ENCODE measurements at regions not wholly inside any gene's neighbourhood (a gene's known extent, or its start where the extent isn't known, plus 50 kb on each side); places are given as distances from the start of the nearest gene placed in this dataset.

DNA sequence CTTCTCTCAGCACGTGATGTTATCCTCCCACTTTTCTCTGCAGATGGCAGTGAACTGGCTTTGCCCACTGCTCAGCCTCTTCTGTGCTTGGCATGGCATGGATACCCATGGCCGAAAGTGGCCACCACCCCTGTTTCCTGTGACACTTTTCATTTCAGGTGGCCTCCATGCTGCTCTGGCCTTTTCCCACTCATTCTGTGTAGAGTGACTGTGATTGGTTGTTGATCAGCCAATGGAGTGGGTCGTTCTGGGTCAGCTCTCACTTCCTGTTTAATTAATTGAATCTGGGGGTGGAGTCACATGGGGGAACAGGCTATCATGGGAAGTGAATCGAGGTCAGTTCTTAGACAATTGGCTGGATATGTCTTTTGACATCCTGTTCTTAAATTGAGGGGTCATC, 350.1 kb upstream of the EEF2KMT start:
- TF ChIP-seq, protein P1, sequence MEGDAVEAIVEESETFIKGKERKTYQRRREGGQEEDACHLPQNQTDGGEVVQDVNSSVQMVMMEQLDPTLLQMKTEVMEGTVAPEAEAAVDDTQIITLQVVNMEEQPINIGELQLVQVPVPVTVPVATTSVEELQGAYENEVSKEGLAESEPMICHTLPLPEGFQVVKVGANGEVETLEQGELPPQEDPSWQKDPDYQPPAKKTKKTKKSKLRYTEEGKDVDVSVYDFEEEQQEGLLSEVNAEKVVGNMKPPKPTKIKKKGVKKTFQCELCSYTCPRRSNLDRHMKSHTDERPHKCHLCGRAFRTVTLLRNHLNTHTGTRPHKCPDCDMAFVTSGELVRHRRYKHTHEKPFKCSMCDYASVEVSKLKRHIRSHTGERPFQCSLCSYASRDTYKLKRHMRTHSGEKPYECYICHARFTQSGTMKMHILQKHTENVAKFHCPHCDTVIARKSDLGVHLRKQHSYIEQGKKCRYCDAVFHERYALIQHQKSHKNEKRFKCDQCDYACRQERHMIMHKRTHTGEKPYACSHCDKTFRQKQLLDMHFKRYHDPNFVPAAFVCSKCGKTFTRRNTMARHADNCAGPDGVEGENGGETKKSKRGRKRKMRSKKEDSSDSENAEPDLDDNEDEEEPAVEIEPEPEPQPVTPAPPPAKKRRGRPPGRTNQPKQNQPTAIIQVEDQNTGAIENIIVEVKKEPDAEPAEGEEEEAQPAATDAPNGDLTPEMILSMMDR (tag by site-specific recombination; IDR thresholded peaks at IDR 0.05), result no peak
- TF ChIP-seq ZNF324 (tag by site-specific recombination; IDR thresholded peaks at IDR 0.05) (no peak), ZNF48 (tag by site-specific recombination; IDR thresholded peaks at IDR 0.05) (no peak), ZNF416 (tag by site-specific recombination; IDR thresholded peaks at IDR 0.05) (no peak), OVOL3 (tag by site-specific recombination; IDR thresholded peaks at IDR 0.05) (no peak), ZNF837 (tag by site-specific recombination; IDR thresholded peaks at IDR 0.05) (no peak), ZNF747 (tag by site-specific recombination; IDR thresholded peaks at IDR 0.05) (no peak)
- TF ChIP-seq, protein P2, sequence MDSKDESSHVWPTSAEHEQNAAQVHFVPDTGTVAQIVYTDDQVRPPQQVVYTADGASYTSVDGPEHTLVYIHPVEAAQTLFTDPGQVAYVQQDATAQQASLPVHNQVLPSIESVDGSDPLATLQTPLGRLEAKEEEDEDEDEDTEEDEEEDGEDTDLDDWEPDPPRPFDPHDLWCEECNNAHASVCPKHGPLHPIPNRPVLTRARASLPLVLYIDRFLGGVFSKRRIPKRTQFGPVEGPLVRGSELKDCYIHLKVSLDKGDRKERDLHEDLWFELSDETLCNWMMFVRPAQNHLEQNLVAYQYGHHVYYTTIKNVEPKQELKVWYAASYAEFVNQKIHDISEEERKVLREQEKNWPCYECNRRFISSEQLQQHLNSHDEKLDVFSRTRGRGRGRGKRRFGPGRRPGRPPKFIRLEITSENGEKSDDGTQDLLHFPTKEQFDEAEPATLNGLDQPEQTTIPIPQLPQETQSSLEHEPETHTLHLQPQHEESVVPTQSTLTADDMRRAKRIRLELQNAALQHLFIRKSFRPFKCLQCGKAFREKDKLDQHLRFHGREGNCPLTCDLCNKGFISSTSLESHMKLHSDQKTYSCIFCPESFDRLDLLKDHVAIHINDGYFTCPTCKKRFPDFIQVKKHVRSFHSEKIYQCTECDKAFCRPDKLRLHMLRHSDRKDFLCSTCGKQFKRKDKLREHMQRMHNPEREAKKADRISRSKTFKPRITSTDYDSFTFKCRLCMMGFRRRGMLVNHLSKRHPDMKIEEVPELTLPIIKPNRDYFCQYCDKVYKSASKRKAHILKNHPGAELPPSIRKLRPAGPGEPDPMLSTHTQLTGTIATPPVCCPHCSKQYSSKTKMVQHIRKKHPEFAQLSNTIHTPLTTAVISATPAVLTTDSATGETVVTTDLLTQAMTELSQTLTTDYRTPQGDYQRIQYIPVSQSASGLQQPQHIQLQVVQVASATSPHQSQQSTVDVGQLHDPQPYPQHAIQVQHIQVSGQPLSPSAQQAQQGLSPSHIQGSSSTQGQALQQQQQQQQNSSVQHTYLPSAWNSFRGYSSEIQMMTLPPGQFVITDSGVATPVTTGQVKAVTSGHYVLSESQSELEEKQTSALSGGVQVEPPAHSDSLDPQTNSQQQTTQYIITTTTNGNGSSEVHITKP (tag by site-specific recombination; IDR thresholded peaks at IDR 0.05), result no peak
- TF ChIP-seq, protein P3, sequence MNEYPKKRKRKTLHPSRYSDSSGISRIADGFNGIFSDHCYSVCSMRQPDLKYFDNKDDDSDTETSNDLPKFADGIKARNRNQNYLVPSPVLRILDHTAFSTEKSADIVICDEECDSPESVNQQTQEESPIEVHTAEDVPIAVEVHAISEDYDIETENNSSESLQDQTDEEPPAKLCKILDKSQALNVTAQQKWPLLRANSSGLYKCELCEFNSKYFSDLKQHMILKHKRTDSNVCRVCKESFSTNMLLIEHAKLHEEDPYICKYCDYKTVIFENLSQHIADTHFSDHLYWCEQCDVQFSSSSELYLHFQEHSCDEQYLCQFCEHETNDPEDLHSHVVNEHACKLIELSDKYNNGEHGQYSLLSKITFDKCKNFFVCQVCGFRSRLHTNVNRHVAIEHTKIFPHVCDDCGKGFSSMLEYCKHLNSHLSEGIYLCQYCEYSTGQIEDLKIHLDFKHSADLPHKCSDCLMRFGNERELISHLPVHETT (tag by site-specific recombination; IDR thresholded peaks at IDR 0.05), result no peak
- TF ChIP-seq, protein P4, sequence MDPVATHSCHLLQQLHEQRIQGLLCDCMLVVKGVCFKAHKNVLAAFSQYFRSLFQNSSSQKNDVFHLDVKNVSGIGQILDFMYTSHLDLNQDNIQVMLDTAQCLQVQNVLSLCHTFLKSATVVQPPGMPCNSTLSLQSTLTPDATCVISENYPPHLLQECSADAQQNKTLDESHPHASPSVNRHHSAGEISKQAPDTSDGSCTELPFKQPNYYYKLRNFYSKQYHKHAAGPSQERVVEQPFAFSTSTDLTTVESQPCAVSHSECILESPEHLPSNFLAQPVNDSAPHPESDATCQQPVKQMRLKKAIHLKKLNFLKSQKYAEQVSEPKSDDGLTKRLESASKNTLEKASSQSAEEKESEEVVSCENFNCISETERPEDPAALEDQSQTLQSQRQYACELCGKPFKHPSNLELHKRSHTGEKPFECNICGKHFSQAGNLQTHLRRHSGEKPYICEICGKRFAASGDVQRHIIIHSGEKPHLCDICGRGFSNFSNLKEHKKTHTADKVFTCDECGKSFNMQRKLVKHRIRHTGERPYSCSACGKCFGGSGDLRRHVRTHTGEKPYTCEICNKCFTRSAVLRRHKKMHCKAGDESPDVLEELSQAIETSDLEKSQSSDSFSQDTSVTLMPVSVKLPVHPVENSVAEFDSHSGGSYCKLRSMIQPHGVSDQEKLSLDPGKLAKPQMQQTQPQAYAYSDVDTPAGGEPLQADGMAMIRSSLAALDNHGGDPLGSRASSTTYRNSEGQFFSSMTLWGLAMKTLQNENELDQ (tag by site-specific recombination; IDR thresholded peaks at IDR 0.05; ENCODE audit: low read depth), result no peak

Measured in HEK293 (cell line).